ENCODE measurements at regions not wholly inside any gene's neighbourhood (a gene's known extent, or its start where the extent isn't known, plus 50 kb on each side); places are given as distances from the start of the nearest gene placed in this dataset.
A peak's percentile ranks its signal among the peaks of the same experiment; 100 is the strongest.
"Not testable (repeated sequence)": the region's sequence is repeated elsewhere in the genome, so short reads cannot be mapped to it uniquely, and the experiment has no call there.

DNA sequence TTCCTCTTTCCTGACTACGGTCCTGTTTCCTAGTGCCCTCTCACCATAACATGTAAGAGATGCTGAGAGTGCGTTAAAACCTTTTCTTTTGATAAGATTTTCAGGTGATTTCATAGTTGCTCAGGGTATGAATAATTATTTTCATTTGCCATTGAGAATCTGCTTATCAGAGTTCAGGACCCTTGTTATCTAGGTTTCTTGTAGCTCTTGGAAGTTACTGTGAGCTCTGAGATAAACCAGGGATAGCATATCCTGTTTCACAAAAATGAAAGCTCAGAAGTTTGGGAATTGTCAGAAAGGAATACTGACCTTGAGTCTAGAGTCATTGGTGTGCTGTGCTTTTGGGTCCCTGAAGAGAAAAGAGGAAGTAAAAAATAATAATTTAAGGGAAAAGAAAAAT lies 76.8 kb upstream of the PRKG1 start:
- no peak for DNase-seq (ENCODE audit: insufficient read length, low spot score)
- FAIRE-seq: no peak

DNA sequence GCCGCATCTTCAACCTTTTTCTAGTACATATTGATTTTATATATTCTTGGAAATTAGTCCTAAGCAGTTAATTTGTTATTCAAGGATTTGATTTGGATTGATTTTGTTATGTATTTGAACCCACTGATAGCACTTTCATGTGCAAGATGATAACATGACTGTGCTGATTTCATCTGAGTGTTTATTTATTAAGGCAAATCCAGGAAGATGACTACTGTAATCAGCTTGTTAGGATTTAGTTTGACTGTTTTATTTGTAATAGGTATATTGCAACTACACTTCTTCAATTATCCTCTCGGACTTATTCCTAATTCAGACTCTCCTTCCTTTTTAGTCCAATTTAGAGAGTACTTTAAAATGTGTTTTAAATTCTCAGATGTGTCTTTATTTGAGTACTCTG lies 75.1 kb upstream of the PRKG1 start:
- no peak for FAIRE-seq

GRCh38 chr10:51000164-51000563 lies 74.1 kb upstream of the PRKG1 start:
- FAIRE-seq (no peak), DNase-seq (ENCODE audit: insufficient read length, low spot score) (no peak)

More for the DNA sequence above, 75.1 kb upstream of the PRKG1 start:
- no peak for DNase-seq (ENCODE audit: insufficient read length, low spot score)

DNA sequence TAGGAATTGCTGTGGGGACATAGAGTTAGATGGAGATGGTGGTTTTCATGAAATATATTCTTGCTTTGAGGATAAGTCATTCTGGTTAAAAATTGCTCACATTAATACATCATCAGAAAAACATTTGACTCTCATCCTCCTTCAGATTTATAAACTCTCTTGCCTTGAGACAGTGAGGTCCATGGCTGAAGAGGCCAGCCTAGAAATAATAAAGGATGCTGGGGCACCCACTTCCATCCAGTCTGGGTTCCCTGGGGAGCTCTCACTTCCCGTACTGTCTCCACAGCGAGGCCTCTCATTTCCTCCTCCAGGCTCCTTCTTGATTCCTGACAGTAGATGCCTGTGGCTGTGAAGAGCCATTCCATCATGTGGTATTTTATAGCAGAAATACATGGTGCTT lies 73.3 kb upstream of the PRKG1 start:
- DNase-seq (ENCODE audit: insufficient read length, low spot score): no peak
- FAIRE-seq: no peak

GRCh38 chr10:51001587-51001986 lies 72.7 kb upstream of the PRKG1 start:
- FAIRE-seq (no peak), DNase-seq (ENCODE audit: insufficient read length, low spot score) (no peak)

- FAIRE-seq: no peak
- DNase-seq (ENCODE audit: insufficient read length, low spot score): no peak
Observed at GRCh38 chr10:51002469-51002868, 71.8 kb upstream of the PRKG1 start.

GRCh38 chr10:51004776-51005175 lies 69.5 kb upstream of the PRKG1 start:
- DNase-seq (ENCODE audit: insufficient read length, low spot score) (no peak), FAIRE-seq (no peak)

DNA sequence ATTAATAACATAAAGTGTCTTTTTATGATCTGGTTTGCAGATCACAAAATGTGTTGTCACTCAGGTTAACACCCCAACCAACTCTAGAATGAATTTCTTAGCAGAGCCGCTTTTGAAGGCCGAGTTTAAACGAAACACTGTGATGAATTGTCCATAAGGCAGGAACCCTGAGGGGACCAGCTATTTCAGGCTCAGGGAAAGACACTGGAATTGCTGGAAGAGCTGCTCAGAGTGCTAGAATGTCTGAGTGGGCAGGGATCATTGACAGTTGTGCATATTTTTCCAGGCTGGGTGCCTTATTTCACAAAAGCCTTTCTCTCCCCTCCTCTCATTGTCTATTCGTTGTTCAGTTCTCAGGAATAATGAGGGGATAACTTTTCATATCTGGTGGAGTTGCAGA lies 68.7 kb upstream of the PRKG1 start:
- DNase-seq (ENCODE audit: insufficient read length, low spot score) (no peak), FAIRE-seq (no peak)

DNA sequence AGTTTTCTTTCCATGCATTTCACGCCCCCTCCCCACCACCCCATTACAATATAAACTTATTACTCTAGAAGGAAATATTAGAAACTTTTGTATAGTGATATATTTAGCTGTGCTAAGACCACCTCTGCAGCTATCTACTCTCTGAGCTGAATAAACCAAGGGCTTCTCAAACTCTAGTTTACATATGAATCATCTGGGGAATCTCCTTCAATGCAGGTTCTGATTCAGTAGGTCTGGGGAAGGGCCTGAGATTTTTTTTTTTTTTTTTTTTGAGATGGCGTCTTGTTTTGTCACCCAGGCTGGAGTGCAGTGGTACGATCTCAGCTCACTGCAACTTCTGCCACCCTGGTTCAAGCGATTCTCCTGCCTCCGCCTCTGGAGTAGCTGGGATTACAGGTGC lies 67.6 kb upstream of the PRKG1 start:
- no peak for DNase-seq (ENCODE audit: insufficient read length, low spot score)
- no peak for FAIRE-seq

GRCh38 chr10:51007781-51008180 lies 66.5 kb upstream of the PRKG1 start:
- FAIRE-seq: no peak
- no peak for DNase-seq (ENCODE audit: insufficient read length, low spot score)

DNA sequence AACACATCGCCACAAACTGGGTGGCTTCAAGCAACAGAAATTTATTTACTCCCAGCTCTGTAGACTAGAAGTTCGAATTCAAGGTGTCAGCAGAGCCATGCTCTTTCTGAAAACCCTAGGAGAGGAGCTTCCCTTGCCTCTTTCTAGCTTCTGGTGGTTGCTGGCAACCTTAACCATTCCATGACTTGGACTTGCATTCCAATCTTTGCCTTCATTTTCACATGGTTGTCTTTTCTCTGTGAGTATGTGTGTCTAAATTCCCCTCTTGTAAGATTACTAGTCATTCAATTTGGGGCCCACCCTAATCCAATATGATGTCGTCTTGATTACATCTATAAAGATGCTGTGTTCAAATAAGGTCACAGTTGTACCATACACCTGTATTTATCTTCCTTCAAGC lies 65.9 kb upstream of the PRKG1 start:
- DNase-seq (ENCODE audit: insufficient read length, low spot score): no peak
- no peak for FAIRE-seq

DNA sequence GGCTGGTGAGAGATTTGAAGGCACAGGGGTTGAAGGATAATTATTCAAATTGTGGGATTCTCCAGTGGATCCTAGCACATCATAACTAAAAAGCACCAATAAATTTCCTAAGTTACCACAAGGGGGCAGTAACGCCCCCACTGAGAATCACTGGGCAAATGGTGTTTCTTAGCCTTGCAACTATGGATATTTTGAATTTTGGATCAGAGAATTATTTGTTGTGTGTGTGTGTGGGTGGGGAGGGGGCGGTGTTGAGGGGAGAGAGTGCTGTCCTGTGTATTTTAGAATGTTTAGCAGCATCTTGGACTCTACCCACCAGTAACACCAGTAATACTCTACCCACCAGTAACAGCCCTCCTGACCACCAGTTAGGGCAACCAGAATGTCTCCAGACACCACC lies 63.3 kb upstream of the PRKG1 start:
- FAIRE-seq (no peak), DNase-seq (ENCODE audit: insufficient read length, low spot score) (no peak)

DNA sequence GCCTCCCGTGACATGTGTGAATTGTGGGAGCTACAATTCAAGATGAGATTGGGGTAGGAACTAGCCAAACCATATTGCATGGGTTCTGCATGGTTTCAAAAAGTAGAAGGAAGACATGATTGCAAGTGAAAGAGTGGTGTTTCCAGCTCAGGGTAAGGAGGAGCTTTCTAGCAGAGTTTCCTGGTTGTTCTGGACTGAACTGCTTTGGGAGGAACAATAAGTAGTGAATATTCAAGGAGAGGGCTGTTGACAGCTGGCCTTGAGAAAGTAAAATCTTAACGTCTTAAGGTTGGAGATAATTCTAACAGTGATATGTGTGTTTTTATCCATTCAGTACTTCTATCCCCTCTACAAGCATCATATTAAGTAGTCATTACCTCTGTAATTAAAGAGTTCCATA lies 62.2 kb upstream of the PRKG1 start:
- peak; percentile 16 for FAIRE-seq
- no peak for DNase-seq (ENCODE audit: insufficient read length, low spot score)

DNA sequence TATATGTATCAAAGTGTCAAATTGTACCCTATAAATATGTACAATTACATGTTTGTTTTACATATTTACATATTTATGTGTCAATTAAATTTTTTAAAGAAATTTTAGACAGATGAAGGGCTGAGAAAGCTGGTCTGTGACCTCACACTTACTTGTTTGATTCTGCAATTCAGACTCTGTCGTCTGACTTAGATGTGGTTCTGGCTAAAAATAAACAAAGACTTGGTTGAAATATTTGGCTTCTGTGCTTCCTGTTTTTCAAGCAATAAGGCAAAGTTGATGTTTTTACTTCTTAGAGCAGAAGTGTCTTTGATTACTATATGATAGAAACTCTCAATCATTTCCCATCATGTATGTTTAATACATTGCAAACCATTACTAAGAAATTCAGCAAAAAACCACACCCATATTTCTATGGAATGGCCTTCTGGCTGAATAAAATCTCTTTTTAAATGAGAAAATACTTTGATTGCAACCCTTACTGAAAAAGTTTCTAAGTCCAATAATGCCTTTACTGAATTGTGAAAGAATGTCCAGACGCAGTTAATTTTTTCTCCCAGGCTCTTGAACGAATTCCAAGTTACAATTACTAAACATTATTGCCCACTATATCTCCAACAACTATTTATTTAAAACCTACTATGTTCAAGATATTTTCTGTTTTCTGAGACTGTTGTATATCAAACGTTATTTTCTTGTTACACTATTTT lies 59.5 kb upstream of the PRKG1 start:
- DNase-seq (ENCODE audit: insufficient read length, low spot score): no peak
- no peak for FAIRE-seq

GRCh38 chr10:51015390-51015754 lies 58.9 kb upstream of the PRKG1 start:
- DNase-seq (ENCODE audit: insufficient read length, low spot score); FAIRE-seq: not testable (repeated sequence)

- no peak for DNase-seq (ENCODE audit: insufficient read length, low spot score)
- no peak for FAIRE-seq
Observed at GRCh38 chr10:51020200-51020599, 54.1 kb upstream of the PRKG1 start.

DNA sequence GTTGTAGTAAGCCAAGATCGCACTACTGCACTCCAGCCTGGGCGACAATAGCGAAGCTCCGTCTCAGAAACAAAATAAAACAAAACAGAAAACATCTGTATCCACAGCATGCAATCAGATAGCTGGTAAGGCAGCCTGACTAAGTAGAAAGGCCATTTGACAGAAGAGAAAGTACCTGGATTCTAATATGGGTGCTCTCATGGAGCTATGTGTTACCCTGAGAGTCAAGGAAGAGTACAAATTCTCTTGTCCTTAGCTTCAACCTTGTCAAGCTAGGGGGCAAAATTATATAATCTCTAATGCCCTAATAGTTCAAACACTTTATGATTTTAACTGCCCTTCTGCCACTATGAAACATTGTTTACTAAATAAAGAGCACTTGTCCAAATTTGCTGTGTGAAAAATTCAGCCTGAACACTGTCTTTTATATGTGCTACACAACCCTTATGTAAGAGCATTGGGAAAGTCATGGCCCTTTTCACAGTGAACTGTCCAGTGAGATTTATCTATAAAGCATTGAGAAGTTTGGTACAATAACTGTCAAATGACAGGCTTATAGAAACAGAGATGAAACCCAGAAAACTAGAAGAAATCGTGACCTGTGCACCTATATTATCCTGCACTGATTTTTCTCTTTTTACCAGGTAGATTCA lies 51.2 kb upstream of the PRKG1 start:
- DNase-seq (ENCODE audit: insufficient read length, low spot score) (no peak), FAIRE-seq (no peak)

DNA sequence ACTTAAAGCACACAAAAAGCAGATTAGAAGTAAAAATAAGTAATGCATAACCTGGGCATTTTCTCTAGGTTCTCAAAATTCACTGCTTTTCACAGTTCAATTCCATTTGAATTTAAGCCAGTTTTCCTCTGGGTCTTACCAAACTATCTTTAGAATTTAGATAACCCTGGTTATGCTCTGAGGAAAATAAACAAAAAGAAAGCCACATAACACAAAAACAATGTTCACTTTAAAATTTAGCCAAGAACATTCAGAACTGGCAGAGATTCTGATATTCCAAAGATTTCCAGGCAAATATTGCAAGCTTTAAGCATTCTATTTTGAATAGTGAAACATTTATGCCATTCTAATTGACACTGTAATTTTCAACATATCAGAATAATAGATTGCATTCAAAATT lies 50.7 kb upstream of the PRKG1 start:
- FAIRE-seq: no peak
- no peak for DNase-seq (ENCODE audit: insufficient read length, low spot score)
